ENCODE measurements at regions not wholly inside any gene's neighbourhood (a gene's known extent, or its start where the extent isn't known, plus 50 kb on each side); places are given as distances from the start of the nearest gene placed in this dataset.

DNA sequence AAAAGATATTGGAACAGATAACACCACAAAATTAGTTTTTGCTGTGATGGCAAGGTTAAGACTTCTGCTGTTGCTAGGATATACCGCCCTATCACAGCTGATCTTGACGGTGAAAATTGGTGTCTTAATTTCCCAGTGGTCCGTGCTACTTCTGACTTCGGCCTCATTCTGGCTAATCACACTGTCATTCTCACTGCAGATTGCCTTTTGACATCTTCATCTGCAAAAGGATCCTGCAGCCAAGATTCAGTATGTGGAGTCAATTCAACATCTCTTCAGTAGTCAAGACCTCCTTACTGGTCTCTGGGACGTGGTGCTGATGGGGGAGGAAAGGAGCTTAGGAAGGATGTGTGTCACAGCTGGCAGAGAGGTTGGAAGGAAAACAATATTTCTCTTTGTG is 438.6 kb downstream of the WDR72 start:
- Histone ChIP-seq H4K20me1 (ENCODE audit: control insufficient read depth, insufficient read depth, insufficient read length) (no peaks in the 10 kb centered on the region), H3K9ac (ENCODE audit: extremely low read depth, insufficient read length, low read length) (no peak overlapping the region), H3K23me2 (ENCODE audit: insufficient read length, low read depth, low read length, poor library complexity, severe bottlenecking) (no peaks in the 10 kb centered on the region), H3K4ac (ENCODE audit: low read depth, low read length) (no peak overlapping the region), H3K79me2 (ENCODE audit: insufficient read depth, low read length) (no peaks in the 10 kb centered on the region), H2BK12ac (ENCODE audit: insufficient read length, low read depth, low read length) (no peak overlapping the region), H2BK120ac (ENCODE audit: low read depth, low read length, poor library complexity, severe bottlenecking) (no peak overlapping the region), H3K27ac (ENCODE audit: insufficient read length, low read depth, low read length) (no peak overlapping the region), H3K23ac (ENCODE audit: insufficient read length, low read depth, low read length) (no peak overlapping the region), H3K9me3 (ENCODE audit: control insufficient read depth, low read depth, low read length) (no peaks in the 10 kb centered on the region), H2AFZ (ENCODE audit: low read length) (no peak overlapping the region), H3K27me3 (ENCODE audit: insufficient read depth, low read length) (no peaks in the 10 kb centered on the region), H2BK5ac (ENCODE audit: insufficient read length, low read length) (no peak overlapping the region), H3K14ac (ENCODE audit: insufficient read depth, low read length) (no peak overlapping the region), H3K18ac (ENCODE audit: insufficient read length, low read depth, low read length) (no peak overlapping the region), H2BK20ac (ENCODE audit: low read depth, low read length, poor library complexity, severe bottlenecking) (no peak overlapping the region), H3K4me1 (ENCODE audit: insufficient read depth, low read length) (peaks cover 2% of the 10 kb centered on the region; the same call in 1 of the 2 replicates), H3K56ac (ENCODE audit: insufficient read length, low read depth, low read length) (no peak overlapping the region), H2AK5ac (ENCODE audit: insufficient read length, low read length) (no peak overlapping the region), H3K4me2 (ENCODE audit: insufficient read depth, insufficient read length, low read length) (no peak overlapping the region), H4K5ac (ENCODE audit: insufficient read length, low read depth, low read length) (no peak overlapping the region), H4K91ac (ENCODE audit: insufficient read length, low read depth, low read length) (no peak overlapping the region), H2BK15ac (ENCODE audit: low read depth, low read length) (no peak overlapping the region), H3K79me1 (ENCODE audit: insufficient read depth, low read depth, low read length, poor library complexity, severe bottlenecking) (no peaks in the 10 kb centered on the region), H4K8ac (replicated peaks; ENCODE audit: insufficient read length, low read depth, low read length) (no peak overlapping the region), H3T11ph (ENCODE audit: low read length) (no peak overlapping the region)
- Mint-ChIP-seq H3K27me3 (ENCODE audit: low read depth) (no peaks in the 10 kb centered on the region; the same call in 1 of the 2 replicates), H3K27ac (no peak overlapping the region), H3K9me3 (no peaks in the 10 kb centered on the region), H3K36me3 (ENCODE audit: insufficient read depth in 1 of 3, low read depth in 3 of 3) (no peaks in the 10 kb centered on the region), H3K4me3 (no peak overlapping the region), H3K4me1 (peaks cover 17 to 18% of the 10 kb centered on the region in 2 experiments)
- no peak for DNase-seq
- WGBS (ENCODE audit: extremely low coverage, insufficient read length, low lambda C conversion rate): no CpG with 5 or more reads among the region's 5 CpGs
- TF ChIP-seq, protein P1, sequence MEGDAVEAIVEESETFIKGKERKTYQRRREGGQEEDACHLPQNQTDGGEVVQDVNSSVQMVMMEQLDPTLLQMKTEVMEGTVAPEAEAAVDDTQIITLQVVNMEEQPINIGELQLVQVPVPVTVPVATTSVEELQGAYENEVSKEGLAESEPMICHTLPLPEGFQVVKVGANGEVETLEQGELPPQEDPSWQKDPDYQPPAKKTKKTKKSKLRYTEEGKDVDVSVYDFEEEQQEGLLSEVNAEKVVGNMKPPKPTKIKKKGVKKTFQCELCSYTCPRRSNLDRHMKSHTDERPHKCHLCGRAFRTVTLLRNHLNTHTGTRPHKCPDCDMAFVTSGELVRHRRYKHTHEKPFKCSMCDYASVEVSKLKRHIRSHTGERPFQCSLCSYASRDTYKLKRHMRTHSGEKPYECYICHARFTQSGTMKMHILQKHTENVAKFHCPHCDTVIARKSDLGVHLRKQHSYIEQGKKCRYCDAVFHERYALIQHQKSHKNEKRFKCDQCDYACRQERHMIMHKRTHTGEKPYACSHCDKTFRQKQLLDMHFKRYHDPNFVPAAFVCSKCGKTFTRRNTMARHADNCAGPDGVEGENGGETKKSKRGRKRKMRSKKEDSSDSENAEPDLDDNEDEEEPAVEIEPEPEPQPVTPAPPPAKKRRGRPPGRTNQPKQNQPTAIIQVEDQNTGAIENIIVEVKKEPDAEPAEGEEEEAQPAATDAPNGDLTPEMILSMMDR (conservative IDR thresholded peaks at IDR 0.05): no peak
